PC-3 (cell line): ENCODE measurements at regions not wholly inside any gene's neighbourhood (a gene's known extent, or its start where the extent isn't known, plus 50 kb on each side); places are given as distances from the start of the nearest gene placed in this dataset.

Experiments used
- ATAC-seq: fragments of 200-7000 bp; cut with Tn5 transposase; 2 replicates; pipeline ENCODE4 v1.9.1; 2020; ENCODE audit warnings: mild to moderate bottlenecking, moderate library complexity
- BruUV-seq: library from RNA; stranded (reverse); fragments of 400-500 nt; replicated peaks from 2 replicates; lab custom pipeline; 2021; lab: Mats Ljungman, UMichigan
- CTCF ChIA-PET: fragments of 300-600 bp; sonication (Branson Sonifier 250); formaldehyde crosslinking; loops from one replicate; lab custom pipeline; 2022; ENCODE audit warnings: antibody characterized with exemption; lab: Charles Lee
- POLR2A ChIA-PET: fragments of 300-600 bp; sonication (Branson Sonifier 250); formaldehyde crosslinking; loops from one replicate; lab custom pipeline; 2022; ENCODE audit warnings: antibody characterized with exemption; ENCODE audit not compliant: unreplicated experiment; lab: Charles Lee
- DNase-seq: peaks from one replicate; pipeline ENCODE4 v3.0.0-alpha.2; 2015
- H2AFZ ChIP-seq: fragments of 300-600 bp; sonication (generic); 2 replicates; pipeline ENCODE4 v1.6.0; 2016; ENCODE audit warnings: antibody characterized with exemption, low read length
- H3F3A ChIP-seq: fragments of 300-600 bp; sonication (generic); one replicate; pipeline ENCODE4 v1.6.0; 2017; ENCODE audit warnings: antibody characterized with exemption, low read length, control low read depth, mild to moderate bottlenecking; ENCODE audit not compliant: unreplicated experiment
- H3K27ac ChIP-seq: fragments of 300-600 bp; sonication (generic); 2 replicates; pipeline ENCODE4 v1.5.1; 2016; ENCODE audit warnings: mild to moderate bottlenecking, low read length
- H3K27me3 ChIP-seq: fragments of 300-600 bp; sonication (generic); 2 replicates; pipeline ENCODE4 v1.6.1; 2016; ENCODE audit warnings: low read length, mixed read lengths
- H3K36me3 ChIP-seq: fragments of 300-600 bp; sonication (generic); 2 replicates; pipeline ENCODE4 v1.6.1; 2016; ENCODE audit warnings: low read depth, mixed run types, low read length, mixed read lengths
- H3K4me1 ChIP-seq: fragments of 300-600 bp; sonication (generic); 2 replicates; pipeline ENCODE4 v1.5.1; 2016; ENCODE audit warnings: low read length; ENCODE audit not compliant: insufficient read depth
- H3K4me2 ChIP-seq: fragments of 300-600 bp; sonication (generic); 2 replicates; pipeline ENCODE4 v1.6.0; 2016; ENCODE audit warnings: low read length
- H3K4me3 ChIP-seq: fragments of 300-600 bp; sonication (generic); 2 replicates; pipeline ENCODE4 v1.5.1; 2016; ENCODE audit warnings: mild to moderate bottlenecking, low read length, mixed read lengths
- H3K79me2 ChIP-seq: fragments of 300-600 bp; sonication (generic); 2 replicates; pipeline ENCODE4 v1.6.1; 2017; ENCODE audit warnings: low read length, mixed read lengths
- H3K9ac ChIP-seq: fragments of 300-600 bp; sonication (generic); 2 replicates; pipeline ENCODE4 v1.6.0; 2016; ENCODE audit warnings: mild to moderate bottlenecking, low read length
- H3K9me2 ChIP-seq: fragments of 300-600 bp; sonication (generic); replicated peaks from 2 replicates; pipeline ENCODE4 v1.6.1; 2016; ENCODE audit warnings: mixed run types, low read length, mixed read lengths
- H3K9me3 ChIP-seq: fragments of 300-600 bp; sonication (generic); 2 replicates; pipeline ENCODE4 v1.6.1; 2016; ENCODE audit warnings: low read length, mixed read lengths
- H4K20me1 ChIP-seq: fragments of 300-600 bp; sonication (generic); 2 replicates; pipeline ENCODE4 v1.6.1; 2016; ENCODE audit warnings: low read length, mixed read lengths
- EZH2 ChIP-seq: fragments of 300-600 bp; sonication (generic); IDR thresholded peaks from one replicate; pipeline ENCODE4 v1.6.1; 2017; ENCODE audit warnings: antibody characterized with exemption, mild to moderate bottlenecking, low read length; ENCODE audit not compliant: unreplicated experiment
- EZH2phosphoT487 ChIP-seq: fragments of 300-600 bp; sonication (generic); IDR thresholded peaks from 2 replicates; pipeline ENCODE4 v1.6.1; 2018; ENCODE audit warnings: mild to moderate bottlenecking, antibody characterized with exemption, low read length, borderline replicate concordance
- intact Hi-C: fragments of 100-400 bp; cut with micrococcal nuclease; formaldehyde crosslinking; loops from 2 replicates; pipeline ENCODE4 v1.9.0; 2023
- TF ChIP-seq, protein P1 (sequence below): fragments of 300-600 bp; sonication (generic); conservative IDR thresholded peaks from 2 replicates; pipeline ENCODE4 v1.5.1; 2017; ENCODE audit warnings: antibody characterized with exemption, low read depth, mild to moderate bottlenecking, low read length

DNA sequence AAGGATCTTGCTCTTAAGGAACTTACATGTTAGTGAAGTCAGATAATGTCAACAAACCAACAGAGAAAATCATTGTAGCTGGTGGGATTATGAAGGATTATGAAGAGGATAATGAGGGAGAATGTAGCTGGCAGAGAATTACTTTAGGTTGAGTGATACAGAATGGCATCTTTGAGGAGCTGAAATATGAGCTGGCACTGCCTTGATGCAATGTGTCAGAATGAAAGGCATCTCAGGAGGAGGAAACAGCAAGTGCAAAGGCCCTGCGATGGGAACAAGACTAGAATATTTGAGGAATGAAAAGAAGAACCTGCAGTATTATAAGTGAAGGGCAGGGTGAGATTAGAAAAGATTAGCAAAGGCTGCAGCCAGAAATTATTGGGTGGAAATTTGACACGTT, 237.2 kb upstream of the ADAMTS9 start:
- Histone ChIP-seq H3K27ac (no peak overlapping the region), H3K4me1 (no peaks in the 10 kb centered on the region), H3K36me3 (no peaks in the 10 kb centered on the region), H3K9me2 (no peaks in the 10 kb centered on the region), H3F3A (no peaks in the 10 kb centered on the region), H3K9me3 (no peaks in the 10 kb centered on the region), H3K27me3 (no peaks in the 10 kb centered on the region), H3K4me2 (no peak overlapping the region), H3K79me2 (no peaks in the 10 kb centered on the region), H4K20me1 (no peaks in the 10 kb centered on the region), H3K9ac (no peak overlapping the region), H2AFZ (no peak overlapping the region), H3K4me3 (no peak overlapping the region)
- BruUV-seq: no TSS peak
- POLR2A ChIA-PET: no interaction called here
- CTCF ChIA-PET: no interaction called here
- ATAC-seq: no peak
- TF ChIP-seq EZH2phosphoT487 (no peak), EZH2 (no peak)
- DNase-seq: no peak
- intact Hi-C loops: no loop called here

DNA sequence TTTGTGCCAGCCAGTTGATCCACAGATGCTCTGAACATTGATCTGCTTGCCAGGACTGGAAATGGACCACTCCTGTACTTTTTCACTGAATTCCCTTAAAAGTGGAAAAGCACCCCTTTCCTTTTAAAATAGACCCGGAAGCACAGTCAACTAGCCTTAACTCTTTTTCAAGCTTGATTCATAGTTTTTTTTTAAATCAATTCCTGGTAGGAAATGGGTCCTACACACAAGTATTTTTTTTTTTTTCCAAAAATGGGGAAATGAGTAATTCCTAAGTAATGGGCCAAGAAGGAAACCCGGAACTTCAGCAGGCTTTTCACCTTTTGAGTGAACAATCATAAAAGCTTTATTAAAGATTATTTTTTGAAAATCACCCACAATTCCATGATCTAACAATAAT, 234.4 kb upstream of the ADAMTS9 start:
- ChIA-PET CTCF (no interaction called here), POLR2A (no interaction called here)
- Histone ChIP-seq H4K20me1 (no peaks in the 10 kb centered on the region), H3K4me2 (no peak overlapping the region), H3F3A (no peaks in the 10 kb centered on the region), H3K27ac (no peak overlapping the region), H2AFZ (no peak overlapping the region), H3K9me2 (no peaks in the 10 kb centered on the region), H3K4me3 (no peak overlapping the region), H3K4me1 (no peaks in the 10 kb centered on the region), H3K36me3 (no peaks in the 10 kb centered on the region), H3K9ac (no peak overlapping the region), H3K9me3 (no peaks in the 10 kb centered on the region), H3K79me2 (no peaks in the 10 kb centered on the region), H3K27me3 (no peaks in the 10 kb centered on the region)
- DNase-seq (no peak), ATAC-seq (no peak)
- BruUV-seq: no TSS peak
- intact Hi-C loops: no loop called here
- TF ChIP-seq EZH2phosphoT487 (no peak), EZH2 (no peak)
- TF ChIP-seq, protein P1, sequence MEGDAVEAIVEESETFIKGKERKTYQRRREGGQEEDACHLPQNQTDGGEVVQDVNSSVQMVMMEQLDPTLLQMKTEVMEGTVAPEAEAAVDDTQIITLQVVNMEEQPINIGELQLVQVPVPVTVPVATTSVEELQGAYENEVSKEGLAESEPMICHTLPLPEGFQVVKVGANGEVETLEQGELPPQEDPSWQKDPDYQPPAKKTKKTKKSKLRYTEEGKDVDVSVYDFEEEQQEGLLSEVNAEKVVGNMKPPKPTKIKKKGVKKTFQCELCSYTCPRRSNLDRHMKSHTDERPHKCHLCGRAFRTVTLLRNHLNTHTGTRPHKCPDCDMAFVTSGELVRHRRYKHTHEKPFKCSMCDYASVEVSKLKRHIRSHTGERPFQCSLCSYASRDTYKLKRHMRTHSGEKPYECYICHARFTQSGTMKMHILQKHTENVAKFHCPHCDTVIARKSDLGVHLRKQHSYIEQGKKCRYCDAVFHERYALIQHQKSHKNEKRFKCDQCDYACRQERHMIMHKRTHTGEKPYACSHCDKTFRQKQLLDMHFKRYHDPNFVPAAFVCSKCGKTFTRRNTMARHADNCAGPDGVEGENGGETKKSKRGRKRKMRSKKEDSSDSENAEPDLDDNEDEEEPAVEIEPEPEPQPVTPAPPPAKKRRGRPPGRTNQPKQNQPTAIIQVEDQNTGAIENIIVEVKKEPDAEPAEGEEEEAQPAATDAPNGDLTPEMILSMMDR: no peak

DNA sequence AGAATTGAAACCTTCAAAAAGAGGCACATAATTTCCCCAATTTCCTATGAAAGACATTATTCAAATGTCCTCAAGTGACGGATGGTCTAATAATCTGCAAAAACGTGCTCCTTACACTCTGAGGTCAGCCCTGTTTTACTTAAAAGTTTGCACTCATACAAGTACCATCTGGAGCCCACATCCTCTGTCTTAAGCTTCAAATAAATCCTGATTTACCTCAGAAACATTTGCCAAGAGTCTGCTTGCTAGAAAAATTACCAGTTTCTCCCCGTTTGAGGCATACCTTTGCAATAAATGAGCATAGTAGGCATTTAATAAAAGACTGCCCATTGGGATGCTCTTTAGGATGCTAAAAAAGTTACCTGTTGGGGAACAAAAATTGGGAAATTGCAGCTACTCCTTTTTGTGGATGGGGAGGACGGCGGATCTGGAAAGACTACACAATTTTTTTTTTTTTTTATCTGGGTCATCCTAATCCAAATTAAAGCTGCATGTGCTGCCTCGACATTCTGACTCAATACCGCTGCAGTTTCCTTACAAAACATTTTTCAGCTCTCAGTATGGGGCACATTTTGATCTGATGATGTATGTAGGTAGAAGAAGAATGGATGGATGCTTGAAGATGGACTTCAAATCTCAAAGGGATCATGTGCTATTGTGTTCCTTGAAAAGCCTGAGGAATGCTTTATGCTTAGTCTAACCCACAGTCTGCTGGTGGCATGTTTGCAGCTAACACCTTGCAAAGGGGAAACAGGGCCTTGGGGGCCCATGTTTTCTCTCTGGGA, 233.7 kb upstream of the ADAMTS9 start:
- H3F3A ChIP-seq: no peaks in the 10 kb centered on the region
- H3K4me3 ChIP-seq: no peak overlapping the region
- no TSS peak for BruUV-seq
- H3K79me2 ChIP-seq: no peaks in the 10 kb centered on the region
- no peaks in the 10 kb centered on the region for H4K20me1 ChIP-seq
- no peaks in the 10 kb centered on the region for H3K9me3 ChIP-seq
- no peak overlapping the region for H3K9ac ChIP-seq
- no peak overlapping the region for H3K27ac ChIP-seq
- no peak overlapping the region for H2AFZ ChIP-seq
- POLR2A ChIA-PET: no interaction called here
- ATAC-seq: no peak
- TF ChIP-seq, protein P1: no peak
- TF ChIP-seq EZH2: no peak
- no peak for TF ChIP-seq EZH2phosphoT487
- no peaks in the 10 kb centered on the region for H3K27me3 ChIP-seq
- no peak for DNase-seq
- H3K36me3 ChIP-seq: no peaks in the 10 kb centered on the region
- intact Hi-C loops: no loop called here
- no peaks in the 10 kb centered on the region for H3K9me2 ChIP-seq
- H3K4me1 ChIP-seq: no peaks in the 10 kb centered on the region
- CTCF ChIA-PET: no interaction called here
- H3K4me2 ChIP-seq: no peak overlapping the region
